ENCODE measurements at regions not wholly inside any gene's neighbourhood (a gene's known extent, or its start where the extent isn't known, plus 50 kb on each side); places are given as distances from the start of the nearest gene placed in this dataset.
"Not testable (repeated sequence)": the region's sequence is repeated elsewhere in the genome, so short reads cannot be mapped to it uniquely, and the experiment has no call there.

DNA sequence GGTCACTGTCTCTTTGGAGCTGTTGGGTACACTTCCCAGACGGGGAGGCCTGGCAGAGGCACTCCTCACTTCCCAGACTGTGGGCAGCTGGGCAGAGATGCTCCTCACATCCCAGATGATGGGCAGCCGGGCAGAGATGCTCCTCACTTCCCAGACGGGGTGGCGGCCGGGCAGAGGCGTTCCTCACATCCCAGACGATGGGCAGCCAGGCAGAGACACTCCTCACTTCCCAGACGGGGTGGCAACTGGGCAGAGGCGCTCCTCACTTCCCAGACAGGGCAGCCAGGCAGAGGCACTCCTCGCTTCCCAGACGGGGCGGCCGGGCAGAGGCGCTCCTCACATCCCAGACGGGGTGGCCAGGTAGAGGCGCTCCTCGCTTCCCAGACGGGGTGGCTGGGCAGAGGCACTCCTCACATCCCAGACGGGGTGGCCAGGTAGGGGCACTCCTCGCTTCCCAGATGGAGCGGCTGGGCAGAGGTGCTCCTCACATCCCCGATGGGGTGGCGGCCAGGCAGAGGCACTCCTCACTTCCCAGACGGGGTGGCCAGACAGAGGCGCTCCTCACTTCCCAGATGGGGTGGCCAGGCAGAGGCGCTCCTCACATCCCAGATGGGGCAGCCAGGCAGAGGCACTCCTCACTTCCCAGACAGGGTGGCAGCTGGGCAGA, 833.1 kb upstream of the RAG2 start:
- not testable (repeated sequence) for TF ChIP-seq POLR2A, POLR2AphosphoS5 (IDR thresholded peaks at IDR 0.05)
- TF ChIP-seq, protein P1, sequence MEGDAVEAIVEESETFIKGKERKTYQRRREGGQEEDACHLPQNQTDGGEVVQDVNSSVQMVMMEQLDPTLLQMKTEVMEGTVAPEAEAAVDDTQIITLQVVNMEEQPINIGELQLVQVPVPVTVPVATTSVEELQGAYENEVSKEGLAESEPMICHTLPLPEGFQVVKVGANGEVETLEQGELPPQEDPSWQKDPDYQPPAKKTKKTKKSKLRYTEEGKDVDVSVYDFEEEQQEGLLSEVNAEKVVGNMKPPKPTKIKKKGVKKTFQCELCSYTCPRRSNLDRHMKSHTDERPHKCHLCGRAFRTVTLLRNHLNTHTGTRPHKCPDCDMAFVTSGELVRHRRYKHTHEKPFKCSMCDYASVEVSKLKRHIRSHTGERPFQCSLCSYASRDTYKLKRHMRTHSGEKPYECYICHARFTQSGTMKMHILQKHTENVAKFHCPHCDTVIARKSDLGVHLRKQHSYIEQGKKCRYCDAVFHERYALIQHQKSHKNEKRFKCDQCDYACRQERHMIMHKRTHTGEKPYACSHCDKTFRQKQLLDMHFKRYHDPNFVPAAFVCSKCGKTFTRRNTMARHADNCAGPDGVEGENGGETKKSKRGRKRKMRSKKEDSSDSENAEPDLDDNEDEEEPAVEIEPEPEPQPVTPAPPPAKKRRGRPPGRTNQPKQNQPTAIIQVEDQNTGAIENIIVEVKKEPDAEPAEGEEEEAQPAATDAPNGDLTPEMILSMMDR (IDR thresholded peaks at IDR 0.05 in 8 of 11, conservative IDR thresholded peaks at IDR 0.05 in 3 of 11): not testable (repeated sequence)

Measured in spleen (tissue), 7 donors.